Karpas-422 (cell line): ENCODE measurements at regions not wholly inside any gene's neighbourhood (a gene's known extent, or its start where the extent isn't known, plus 50 kb on each side); places are given as distances from the start of the nearest gene placed in this dataset.

Experiments used
- DNase-seq: peaks from one replicate; pipeline ENCODE4 v3.0.0-alpha.2; 2015
- H2AFZ ChIP-seq: fragments of 200-600 bp; sonication (generic); 2 replicates; pipeline ENCODE4 v1.6.1; 2014; ENCODE audit warnings: antibody characterized with exemption, low read length, mixed read lengths
- H3K27ac ChIP-seq: fragments of 200-600 bp; sonication (generic); 2 replicates; pipeline ENCODE4 v1.5.1; 2014; ENCODE audit warnings: mild to moderate bottlenecking, low read length, moderate library complexity
- H3K27me3 ChIP-seq: fragments of 200-600 bp; sonication (generic); 2 replicates; pipeline ENCODE4 v1.6.1; 2014; ENCODE audit warnings: low read length, mixed read lengths
- H3K36me3 ChIP-seq: fragments of 200-600 bp; sonication (generic); 2 replicates; pipeline ENCODE4 v1.6.1; 2014; ENCODE audit warnings: low read length, mixed read lengths; ENCODE audit not compliant: insufficient read depth
- H3K4me1 ChIP-seq: fragments of 200-600 bp; sonication (generic); 2 replicates; pipeline ENCODE4 v1.6.1; 2014; ENCODE audit warnings: mild to moderate bottlenecking, low read length, mixed read lengths
- H3K4me2 ChIP-seq: fragments of 200-600 bp; sonication (generic); 2 replicates; pipeline ENCODE4 v1.6.1; 2014; ENCODE audit warnings: low read length, low read depth, mild to moderate bottlenecking; ENCODE audit not compliant: poor library complexity, severe bottlenecking
- H3K4me3 ChIP-seq: fragments of 200-600 bp; sonication (generic); 2 replicates; pipeline ENCODE4 v1.5.1; 2014; ENCODE audit warnings: mild to moderate bottlenecking, antibody characterized with exemption, low read length, mixed read lengths
- H3K79me2 ChIP-seq: fragments of 200-600 bp; sonication (generic); 2 replicates; pipeline ENCODE4 v1.6.1; 2014; ENCODE audit warnings: mild to moderate bottlenecking, low read length, mixed read lengths
- H3K9ac ChIP-seq: fragments of 200-600 bp; sonication (generic); 2 replicates; pipeline ENCODE4 v1.6.0; 2014; ENCODE audit warnings: low read length
- H3K9me2 ChIP-seq: fragments of 200-600 bp; sonication (generic), shearing (Covaris generic); replicated peaks from 2 replicates; pipeline ENCODE4 v1.6.0; 2014; ENCODE audit warnings: mild to moderate bottlenecking, low read length, moderate library complexity; ENCODE audit not compliant: insufficient read depth
- H3K9me3 ChIP-seq: fragments of 300-700, 200-600 bp; sonication (generic); 2 replicates; pipeline ENCODE4 v1.6.1; 2014; ENCODE audit warnings: low read length, mixed read lengths
- H4K20me1 ChIP-seq: fragments of 200-600 bp; sonication (generic); 2 replicates; pipeline ENCODE4 v1.6.1; 2014; ENCODE audit warnings: mild to moderate bottlenecking, antibody characterized with exemption, low read length, low read depth; ENCODE audit not compliant: insufficient read depth

DNA sequence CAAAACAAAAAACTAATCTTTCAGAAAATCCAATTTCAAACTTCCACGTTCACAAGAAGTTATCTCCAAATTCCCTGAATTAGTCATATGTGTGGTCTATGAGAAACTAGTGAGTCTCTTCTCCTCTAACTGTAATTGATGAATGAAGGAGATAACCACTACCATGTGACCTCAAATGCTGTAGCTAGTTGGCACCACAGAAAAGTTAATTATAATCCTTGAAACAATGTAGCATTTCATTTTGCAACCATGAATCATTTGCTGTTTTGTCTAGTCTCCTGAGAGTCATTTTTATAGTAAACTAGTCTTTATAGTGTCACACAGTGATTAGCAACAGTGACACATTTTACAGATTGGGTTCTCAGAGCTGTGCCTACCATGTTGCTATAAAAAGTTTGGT is 287.5 kb downstream of the LRRIQ3 start:
- Histone ChIP-seq H3K27me3 (no peaks in the 10 kb centered on the region), H3K79me2 (no peaks in the 10 kb centered on the region), H3K4me3 (no peak overlapping the region), H3K9me3 (no peaks in the 10 kb centered on the region), H3K4me2 (no peak overlapping the region), H4K20me1 (no peaks in the 10 kb centered on the region), H3K9me2 (no peaks in the 10 kb centered on the region), H3K36me3 (no peaks in the 10 kb centered on the region), H3K9ac (no peak overlapping the region), H3K27ac (no peak overlapping the region), H2AFZ (no peak overlapping the region), H3K4me1 (no peaks in the 10 kb centered on the region)
- no peak for DNase-seq

GRCh38 chr1:73910062-73910461 is 287.9 kb downstream of the LRRIQ3 start:
- Histone ChIP-seq H3K27me3 (no peaks in the 10 kb centered on the region), H3K79me2 (no peaks in the 10 kb centered on the region), H3K4me3 (no peak overlapping the region), H3K4me1 (no peaks in the 10 kb centered on the region), H3K9me3 (no peaks in the 10 kb centered on the region), H3K27ac (no peak overlapping the region), H3K36me3 (no peaks in the 10 kb centered on the region), H3K4me2 (no peak overlapping the region), H2AFZ (no peak overlapping the region), H3K9ac (no peak overlapping the region), H4K20me1 (no peaks in the 10 kb centered on the region), H3K9me2 (no peaks in the 10 kb centered on the region)
- DNase-seq, result no peak

GRCh38 chr1:73909043-73909562 is 288.9 kb downstream of the LRRIQ3 start:
- Histone ChIP-seq H3K9me3 (no peaks in the 10 kb centered on the region), H4K20me1 (no peaks in the 10 kb centered on the region), H3K9me2 (no peaks in the 10 kb centered on the region), H3K4me1 (no peaks in the 10 kb centered on the region), H3K4me2 (no peak overlapping the region), H2AFZ (no peak overlapping the region), H3K27me3 (no peaks in the 10 kb centered on the region), H3K79me2 (no peaks in the 10 kb centered on the region), H3K9ac (no peak overlapping the region), H3K36me3 (no peaks in the 10 kb centered on the region), H3K4me3 (no peak overlapping the region), H3K27ac (no peak overlapping the region)
- no peak for DNase-seq

GRCh38 chr1:73907051-73907450 is 290.9 kb downstream of the LRRIQ3 start:
- Histone ChIP-seq H4K20me1 (no peaks in the 10 kb centered on the region), H3K9ac (no peak overlapping the region), H3K36me3 (no peaks in the 10 kb centered on the region), H3K27ac (no peak overlapping the region), H3K79me2 (no peaks in the 10 kb centered on the region), H3K4me1 (no peaks in the 10 kb centered on the region), H3K9me2 (no peaks in the 10 kb centered on the region), H3K4me2 (no peak overlapping the region), H2AFZ (no peak overlapping the region), H3K4me3 (no peak overlapping the region), H3K27me3 (no peaks in the 10 kb centered on the region), H3K9me3 (no peaks in the 10 kb centered on the region)
- DNase-seq, result no peak

- Histone ChIP-seq H3K9me2 (no peaks in the 10 kb centered on the region), H3K27me3 (no peaks in the 10 kb centered on the region), H4K20me1 (no peaks in the 10 kb centered on the region), H3K4me3 (no peak overlapping the region), H3K4me1 (no peaks in the 10 kb centered on the region), H3K27ac (no peak overlapping the region), H3K9me3 (no peaks in the 10 kb centered on the region), H3K36me3 (no peaks in the 10 kb centered on the region), H3K4me2 (no peak overlapping the region), H3K9ac (no peak overlapping the region), H3K79me2 (no peaks in the 10 kb centered on the region), H2AFZ (no peak overlapping the region)
- no peak for DNase-seq
These were observed 294.9 kb downstream of the LRRIQ3 start for GRCh38 chr1:73903092-73903491.

DNA sequence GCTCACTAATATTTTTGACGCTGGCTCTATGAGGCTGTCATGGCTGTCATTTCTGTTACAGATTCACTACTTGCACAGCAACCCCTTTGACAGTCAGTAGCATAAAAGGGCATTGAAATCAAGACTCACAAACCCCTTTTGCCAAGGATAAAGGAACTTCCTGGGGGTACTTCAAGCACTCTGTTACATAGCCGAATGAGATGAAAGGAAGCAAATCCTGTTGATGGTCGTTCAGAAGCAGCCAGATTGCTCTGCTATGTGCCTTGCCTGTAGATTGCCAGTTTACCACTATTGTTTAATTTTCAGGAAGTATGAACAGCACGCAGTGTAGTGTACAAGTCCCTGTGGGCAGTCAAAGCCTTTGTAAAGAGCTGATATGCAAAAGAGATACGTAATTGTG is 296.2 kb downstream of the LRRIQ3 start:
- Histone ChIP-seq H3K4me2 (no peak overlapping the region), H3K36me3 (no peaks in the 10 kb centered on the region), H3K27ac (no peak overlapping the region), H3K79me2 (no peaks in the 10 kb centered on the region), H3K4me3 (no peak overlapping the region), H2AFZ (no peak overlapping the region), H3K27me3 (no peaks in the 10 kb centered on the region), H3K4me1 (no peaks in the 10 kb centered on the region), H3K9me3 (no peaks in the 10 kb centered on the region), H3K9me2 (no peaks in the 10 kb centered on the region), H4K20me1 (no peaks in the 10 kb centered on the region), H3K9ac (no peak overlapping the region)
- no peak for DNase-seq

DNA sequence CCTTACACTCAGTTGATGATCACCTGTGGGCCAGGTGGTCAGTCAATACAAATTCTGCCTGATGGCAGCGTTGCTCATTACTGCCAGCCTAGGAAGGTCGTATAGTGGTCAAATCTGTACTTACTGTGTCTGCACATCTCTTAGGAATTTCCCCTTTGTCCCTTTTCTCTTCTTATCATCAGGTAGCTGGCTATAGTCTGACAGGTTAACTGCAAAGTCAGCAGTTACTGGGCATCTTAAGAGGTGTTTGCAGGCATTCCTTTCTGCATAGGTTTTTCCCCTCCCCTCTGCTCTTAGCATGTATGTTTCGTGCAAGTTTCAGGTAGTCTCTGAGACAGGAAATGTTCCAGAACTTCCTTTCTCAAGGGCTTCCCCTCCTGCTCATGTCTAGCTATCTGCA is 298.7 kb downstream of the LRRIQ3 start:
- no peaks in the 10 kb centered on the region for H3K27me3 ChIP-seq
- no peak overlapping the region for H3K4me3 ChIP-seq

DNA sequence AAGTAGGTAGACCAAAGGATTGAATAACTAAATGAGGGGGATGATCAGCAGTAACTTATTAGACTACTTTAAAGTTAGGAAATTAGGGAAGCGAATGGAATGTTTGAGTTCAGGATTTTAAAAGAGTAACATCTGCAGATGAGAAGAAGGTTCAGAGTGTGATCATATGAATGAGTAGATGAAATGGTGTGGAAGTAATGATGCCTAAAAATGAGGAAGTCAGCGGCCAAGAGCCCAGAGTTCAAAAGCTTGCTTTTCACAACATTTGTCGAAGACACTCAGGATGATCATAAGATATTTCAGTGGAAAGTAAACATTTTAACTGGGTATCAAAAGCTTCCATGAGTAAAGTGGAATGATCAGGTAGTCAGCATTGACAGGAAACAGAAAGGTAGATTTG is 299.4 kb downstream of the LRRIQ3 start:
- Histone ChIP-seq H3K9me3 (no peaks in the 10 kb centered on the region; the same call in 1 of the 2 replicates), H3K79me2 (no peaks in the 10 kb centered on the region), H3K27me3 (no peaks in the 10 kb centered on the region), H2AFZ (no peak overlapping the region), H3K4me1 (no peaks in the 10 kb centered on the region), H3K27ac (no peak overlapping the region), H3K9ac (no peak overlapping the region), H3K4me2 (no peak overlapping the region), H3K9me2 (no peaks in the 10 kb centered on the region), H4K20me1 (no peaks in the 10 kb centered on the region), H3K4me3 (no peak overlapping the region), H3K36me3 (no peaks in the 10 kb centered on the region)
- no peak for DNase-seq

More for the DNA sequence above, 298.7 kb downstream of the LRRIQ3 start:
- no peak overlapping the region for H3K4me2 ChIP-seq
- no peaks in the 10 kb centered on the region; the same call in 1 of the 2 replicates for H3K9me3 ChIP-seq
- DNase-seq, result no peak
- H3K9me2 ChIP-seq, result no peaks in the 10 kb centered on the region
- no peaks in the 10 kb centered on the region for H3K4me1 ChIP-seq
- no peak overlapping the region for H2AFZ ChIP-seq
- no peaks in the 10 kb centered on the region for H4K20me1 ChIP-seq
- H3K9ac ChIP-seq, result no peak overlapping the region
- H3K36me3 ChIP-seq, result no peaks in the 10 kb centered on the region
- H3K27ac ChIP-seq, result no peak overlapping the region
- H3K79me2 ChIP-seq, result no peaks in the 10 kb centered on the region

GRCh38 chr1:73887412-73887811 is 310.6 kb downstream of the LRRIQ3 start:
- H3K79me2 ChIP-seq, result no peaks in the 10 kb centered on the region
- H3K9me3 ChIP-seq, result peaks cover 6% of the 10 kb centered on the region; the same call in 1 of the 2 replicates
- H3K36me3 ChIP-seq, result no peaks in the 10 kb centered on the region
- no peak overlapping the region for H3K4me3 ChIP-seq
- H3K4me1 ChIP-seq, result no peaks in the 10 kb centered on the region
- no peak overlapping the region for H3K27ac ChIP-seq
- no peaks in the 10 kb centered on the region for H4K20me1 ChIP-seq
- H3K9me2 ChIP-seq, result peaks cover 3% of the 10 kb centered on the region; the same call in 1 of the 2 replicates
- no peaks in the 10 kb centered on the region for H3K27me3 ChIP-seq
- H2AFZ ChIP-seq, result no peak overlapping the region
- no peak for DNase-seq
- no peak overlapping the region for H3K4me2 ChIP-seq
- H3K9ac ChIP-seq, result no peak overlapping the region
